ENCODE measurements at regions not wholly inside any gene's neighbourhood (a gene's known extent, or its start where the extent isn't known, plus 50 kb on each side); places are given as distances from the start of the nearest gene placed in this dataset.

GRCh38 chr14:52154992-52155650 is 86.3 kb upstream of the NID2 start:
- TF ChIP-seq POLR2A (IDR thresholded peaks at IDR 0.05) (no peak), CTCF (IDR thresholded peaks at IDR 0.05) (no peak)

Measured in adrenal gland (tissue), 5 donors.